ENCODE measurements at regions not wholly inside any gene's neighbourhood (a gene's known extent, or its start where the extent isn't known, plus 50 kb on each side); places are given as distances from the start of the nearest gene placed in this dataset.

GRCh38 chr14:44712024-44712815, 205.1 kb upstream of the FSCB start:
- TF ChIP-seq, protein P1, sequence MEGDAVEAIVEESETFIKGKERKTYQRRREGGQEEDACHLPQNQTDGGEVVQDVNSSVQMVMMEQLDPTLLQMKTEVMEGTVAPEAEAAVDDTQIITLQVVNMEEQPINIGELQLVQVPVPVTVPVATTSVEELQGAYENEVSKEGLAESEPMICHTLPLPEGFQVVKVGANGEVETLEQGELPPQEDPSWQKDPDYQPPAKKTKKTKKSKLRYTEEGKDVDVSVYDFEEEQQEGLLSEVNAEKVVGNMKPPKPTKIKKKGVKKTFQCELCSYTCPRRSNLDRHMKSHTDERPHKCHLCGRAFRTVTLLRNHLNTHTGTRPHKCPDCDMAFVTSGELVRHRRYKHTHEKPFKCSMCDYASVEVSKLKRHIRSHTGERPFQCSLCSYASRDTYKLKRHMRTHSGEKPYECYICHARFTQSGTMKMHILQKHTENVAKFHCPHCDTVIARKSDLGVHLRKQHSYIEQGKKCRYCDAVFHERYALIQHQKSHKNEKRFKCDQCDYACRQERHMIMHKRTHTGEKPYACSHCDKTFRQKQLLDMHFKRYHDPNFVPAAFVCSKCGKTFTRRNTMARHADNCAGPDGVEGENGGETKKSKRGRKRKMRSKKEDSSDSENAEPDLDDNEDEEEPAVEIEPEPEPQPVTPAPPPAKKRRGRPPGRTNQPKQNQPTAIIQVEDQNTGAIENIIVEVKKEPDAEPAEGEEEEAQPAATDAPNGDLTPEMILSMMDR (IDR thresholded peaks at IDR 0.05; ENCODE audit: low read depth, low read length, missing input control): no peak
- TF ChIP-seq MAX (IDR thresholded peaks at IDR 0.05): no peak
- TF ChIP-seq TAF1 (conservative IDR thresholded peaks at IDR 0.05): no peak
- TF ChIP-seq, protein P2, sequence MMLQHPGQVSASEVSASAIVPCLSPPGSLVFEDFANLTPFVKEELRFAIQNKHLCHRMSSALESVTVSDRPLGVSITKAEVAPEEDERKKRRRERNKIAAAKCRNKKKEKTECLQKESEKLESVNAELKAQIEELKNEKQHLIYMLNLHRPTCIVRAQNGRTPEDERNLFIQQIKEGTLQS (IDR thresholded peaks at IDR 0.05): no peak
- TF ChIP-seq, protein P3, sequence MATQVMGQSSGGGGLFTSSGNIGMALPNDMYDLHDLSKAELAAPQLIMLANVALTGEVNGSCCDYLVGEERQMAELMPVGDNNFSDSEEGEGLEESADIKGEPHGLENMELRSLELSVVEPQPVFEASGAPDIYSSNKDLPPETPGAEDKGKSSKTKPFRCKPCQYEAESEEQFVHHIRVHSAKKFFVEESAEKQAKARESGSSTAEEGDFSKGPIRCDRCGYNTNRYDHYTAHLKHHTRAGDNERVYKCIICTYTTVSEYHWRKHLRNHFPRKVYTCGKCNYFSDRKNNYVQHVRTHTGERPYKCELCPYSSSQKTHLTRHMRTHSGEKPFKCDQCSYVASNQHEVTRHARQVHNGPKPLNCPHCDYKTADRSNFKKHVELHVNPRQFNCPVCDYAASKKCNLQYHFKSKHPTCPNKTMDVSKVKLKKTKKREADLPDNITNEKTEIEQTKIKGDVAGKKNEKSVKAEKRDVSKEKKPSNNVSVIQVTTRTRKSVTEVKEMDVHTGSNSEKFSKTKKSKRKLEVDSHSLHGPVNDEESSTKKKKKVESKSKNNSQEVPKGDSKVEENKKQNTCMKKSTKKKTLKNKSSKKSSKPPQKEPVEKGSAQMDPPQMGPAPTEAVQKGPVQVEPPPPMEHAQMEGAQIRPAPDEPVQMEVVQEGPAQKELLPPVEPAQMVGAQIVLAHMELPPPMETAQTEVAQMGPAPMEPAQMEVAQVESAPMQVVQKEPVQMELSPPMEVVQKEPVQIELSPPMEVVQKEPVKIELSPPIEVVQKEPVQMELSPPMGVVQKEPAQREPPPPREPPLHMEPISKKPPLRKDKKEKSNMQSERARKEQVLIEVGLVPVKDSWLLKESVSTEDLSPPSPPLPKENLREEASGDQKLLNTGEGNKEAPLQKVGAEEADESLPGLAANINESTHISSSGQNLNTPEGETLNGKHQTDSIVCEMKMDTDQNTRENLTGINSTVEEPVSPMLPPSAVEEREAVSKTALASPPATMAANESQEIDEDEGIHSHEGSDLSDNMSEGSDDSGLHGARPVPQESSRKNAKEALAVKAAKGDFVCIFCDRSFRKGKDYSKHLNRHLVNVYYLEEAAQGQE (IDR thresholded peaks at IDR 0.05): no peak
- TF ChIP-seq, protein P4, sequence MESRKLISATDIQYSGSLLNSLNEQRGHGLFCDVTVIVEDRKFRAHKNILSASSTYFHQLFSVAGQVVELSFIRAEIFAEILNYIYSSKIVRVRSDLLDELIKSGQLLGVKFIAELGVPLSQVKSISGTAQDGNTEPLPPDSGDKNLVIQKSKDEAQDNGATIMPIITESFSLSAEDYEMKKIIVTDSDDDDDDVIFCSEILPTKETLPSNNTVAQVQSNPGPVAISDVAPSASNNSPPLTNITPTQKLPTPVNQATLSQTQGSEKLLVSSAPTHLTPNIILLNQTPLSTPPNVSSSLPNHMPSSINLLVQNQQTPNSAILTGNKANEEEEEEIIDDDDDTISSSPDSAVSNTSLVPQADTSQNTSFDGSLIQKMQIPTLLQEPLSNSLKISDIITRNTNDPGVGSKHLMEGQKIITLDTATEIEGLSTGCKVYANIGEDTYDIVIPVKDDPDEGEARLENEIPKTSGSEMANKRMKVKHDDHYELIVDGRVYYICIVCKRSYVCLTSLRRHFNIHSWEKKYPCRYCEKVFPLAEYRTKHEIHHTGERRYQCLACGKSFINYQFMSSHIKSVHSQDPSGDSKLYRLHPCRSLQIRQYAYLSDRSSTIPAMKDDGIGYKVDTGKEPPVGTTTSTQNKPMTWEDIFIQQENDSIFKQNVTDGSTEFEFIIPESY (IDR thresholded peaks at IDR 0.05): no peak
- no peak for TF ChIP-seq EGR1 (IDR thresholded peaks at IDR 0.05; ENCODE audit: low read depth in 2 of 2)
- no peak for TF ChIP-seq RAD21 (IDR thresholded peaks at IDR 0.05)
- no peak for TF ChIP-seq YY1 (IDR thresholded peaks at IDR 0.05)
- TF ChIP-seq RXRA (IDR thresholded peaks at IDR 0.05): no peak
- no peak for TF ChIP-seq SP1 (IDR thresholded peaks at IDR 0.05)
